Spleen (tissue), 11 donors: ENCODE measurements at regions not wholly inside any gene's neighbourhood (a gene's known extent, or its start where the extent isn't known, plus 50 kb on each side); places are given as distances from the start of the nearest gene placed in this dataset.

ENCODE experiments used
- DNase-seq: peaks from one replicate; pipeline ENCODE4 v3.0.0-alpha.2; 2020
- H3K27ac ChIP-seq, 8 donors: fragments of 200-600 bp; sonication (generic) in 7 of 8; 1 replicate in 4 of 8; 2 replicates in 4 of 8; pipeline versions ENCODE4 v1.5.0 to v1.8.0; 2016 to 2021; ENCODE audit warnings: inconsistent platforms in 4 of 8, mild to moderate bottlenecking in 4 of 8, moderate library complexity in 1 of 8
- H3K27me3 ChIP-seq, 7 donors: fragments of 200-600 bp; sonication (generic) in 6 of 7; replicated peaks in 1 of 7; 1 replicate in 4 of 7; 2 replicates in 3 of 7; pipeline versions ENCODE4 v1.5.0 to v1.8.0; 2016 to 2021; ENCODE audit warnings: inconsistent platforms in 3 of 7, mild to moderate bottlenecking in 1 of 7
- H3K36me3 ChIP-seq, 6 donors: fragments of 200-600 bp; sonication (generic) in 5 of 6; 1 replicate in 4 of 6; 2 replicates in 2 of 6; pipeline versions ENCODE4 v1.5.0 to v1.8.0; 2016 to 2021; ENCODE audit warnings: inconsistent platforms in 2 of 6
- H3K4me1 ChIP-seq, 6 donors: fragments of 200-600 bp; sonication (generic) in 5 of 6; 1 replicate in 3 of 6; 2 replicates in 3 of 6; pipeline versions ENCODE4 v1.5.0 to v1.8.0; 2016 to 2021; ENCODE audit warnings: inconsistent platforms in 3 of 6
- H3K4me3 ChIP-seq, 8 donors: fragments of 200-600 bp; sonication (generic) in 7 of 8; 1 replicate in 4 of 8; 2 replicates in 4 of 8; pipeline versions ENCODE4 v1.5.0 to v1.8.0; 2016 to 2021; ENCODE audit warnings: inconsistent platforms in 4 of 8, mild to moderate bottlenecking in 4 of 8, moderate library complexity in 2 of 8
- H3K9me3 ChIP-seq, 8 donors: fragments of 200-600 bp; sonication (generic) in 7 of 8; 1 replicate in 4 of 8; 2 replicates in 4 of 8; pipeline versions ENCODE4 v1.5.0 to v1.8.0; 2016 to 2021; ENCODE audit warnings: inconsistent platforms in 4 of 8
- POLR2A ChIP-seq, 3 donors: fragments of 450-650 bp; IDR thresholded peaks; one replicate each; pipeline ENCODE4 v1.5.1; 2017; ENCODE audit warnings: antibody characterized with exemption in 3 of 3, mild to moderate bottlenecking in 1 of 3
- POLR2AphosphoS5 ChIP-seq, 3 donors: sonication (generic); formaldehyde crosslinking; IDR thresholded peaks; one replicate each; pipeline ENCODE4 v1.5.1; 2017; ENCODE audit warnings: antibody characterized with exemption in 3 of 3
- WGBS, 5 donors: extraction: QIAGEN DNeasy Blood & Tissue Kit in 3 of 5; methylation state at CpG; one replicate each; pipeline versions ENCODE4 v1.1.5 to v1.1.7; 2013 to 2018; 5-methylcytosine and 5-hydroxymethylcytosine counted together
- intact Hi-C: fragments of 100-400 bp; cut with DNase I; formaldehyde crosslinking; loops from one replicate; pipeline ENCODE4 v1.15.0; 2023; ENCODE audit warnings: low total_unique reads
- TF ChIP-seq, protein P1 (sequence below), 11 experiments: fragments of 200-600 bp in 7 of 11; fragments of 450-650 bp in 4 of 11; sonication (generic) in 4 of 11; IDR thresholded peaks in 8 of 11; conservative IDR thresholded peaks in 3 of 11; 1 replicate in 7 of 11; 2 replicates in 4 of 11; pipeline versions ENCODE4 v1.4.0 to v1.8.0; 2016 to 2021; ENCODE audit warnings: antibody characterized with exemption in 11 of 11, inconsistent platforms in 4 of 11, mild to moderate bottlenecking in 1 of 11
- donor health status: healthy with polysubstance abuse.
- donor health status: DM: no; HTN: no; CAD: no; lungs with moderate emphysema.
- donor health status: DM: no; HTN: no; CAD: no.
- donor health status: Bipolar disorder and iron deficiency.
- donor health status: healthy.
- donor health status: DM: no; HTN: no; CAD: no.
- donor health status: DM: yes; HTN: yes; CAD: no.

DNA sequence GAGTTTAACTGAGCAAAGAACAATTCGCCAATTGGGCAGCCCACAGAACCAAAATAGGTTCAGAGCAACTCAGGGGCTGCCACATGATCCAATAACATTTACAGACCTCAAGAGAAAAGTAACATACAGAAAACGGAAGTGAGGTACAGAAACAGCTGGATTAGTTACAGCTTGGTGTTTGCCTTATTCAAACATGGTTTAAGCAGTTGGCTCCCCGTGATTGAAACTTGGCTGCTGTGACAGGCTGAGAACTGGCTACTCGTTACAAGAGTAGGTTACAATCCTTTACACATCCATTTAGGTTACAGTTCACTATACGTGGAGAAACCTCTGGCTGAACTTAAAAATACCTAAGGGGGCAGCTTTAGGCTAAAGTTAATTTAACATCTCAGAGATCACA is 673.1 kb upstream of the PHF14 start:
- H3K9me3 ChIP-seq: no peaks in the 10 kb centered on the region
- H3K4me3 ChIP-seq: no peak overlapping the region
- H3K4me1 ChIP-seq: no peaks in the 10 kb centered on the region
- WGBS, 5 donors: 21 to 33% (median 27%) methylated on average over 5 of the region's 5 CpGs
- intact Hi-C loops: no loop called here
- H3K36me3 ChIP-seq: no peaks in the 10 kb centered on the region
- no peak overlapping the region for H3K27ac ChIP-seq
- TF ChIP-seq POLR2A (IDR thresholded peaks at IDR 0.05): no peak
- no peak for TF ChIP-seq POLR2AphosphoS5 (IDR thresholded peaks at IDR 0.05)
- TF ChIP-seq, protein P1, sequence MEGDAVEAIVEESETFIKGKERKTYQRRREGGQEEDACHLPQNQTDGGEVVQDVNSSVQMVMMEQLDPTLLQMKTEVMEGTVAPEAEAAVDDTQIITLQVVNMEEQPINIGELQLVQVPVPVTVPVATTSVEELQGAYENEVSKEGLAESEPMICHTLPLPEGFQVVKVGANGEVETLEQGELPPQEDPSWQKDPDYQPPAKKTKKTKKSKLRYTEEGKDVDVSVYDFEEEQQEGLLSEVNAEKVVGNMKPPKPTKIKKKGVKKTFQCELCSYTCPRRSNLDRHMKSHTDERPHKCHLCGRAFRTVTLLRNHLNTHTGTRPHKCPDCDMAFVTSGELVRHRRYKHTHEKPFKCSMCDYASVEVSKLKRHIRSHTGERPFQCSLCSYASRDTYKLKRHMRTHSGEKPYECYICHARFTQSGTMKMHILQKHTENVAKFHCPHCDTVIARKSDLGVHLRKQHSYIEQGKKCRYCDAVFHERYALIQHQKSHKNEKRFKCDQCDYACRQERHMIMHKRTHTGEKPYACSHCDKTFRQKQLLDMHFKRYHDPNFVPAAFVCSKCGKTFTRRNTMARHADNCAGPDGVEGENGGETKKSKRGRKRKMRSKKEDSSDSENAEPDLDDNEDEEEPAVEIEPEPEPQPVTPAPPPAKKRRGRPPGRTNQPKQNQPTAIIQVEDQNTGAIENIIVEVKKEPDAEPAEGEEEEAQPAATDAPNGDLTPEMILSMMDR (IDR thresholded peaks at IDR 0.05 in 8 of 11, conservative IDR thresholded peaks at IDR 0.05 in 3 of 11): no peak
- H3K27me3 ChIP-seq: no peaks in the 10 kb centered on the region
- DNase-seq: no peak

DNA sequence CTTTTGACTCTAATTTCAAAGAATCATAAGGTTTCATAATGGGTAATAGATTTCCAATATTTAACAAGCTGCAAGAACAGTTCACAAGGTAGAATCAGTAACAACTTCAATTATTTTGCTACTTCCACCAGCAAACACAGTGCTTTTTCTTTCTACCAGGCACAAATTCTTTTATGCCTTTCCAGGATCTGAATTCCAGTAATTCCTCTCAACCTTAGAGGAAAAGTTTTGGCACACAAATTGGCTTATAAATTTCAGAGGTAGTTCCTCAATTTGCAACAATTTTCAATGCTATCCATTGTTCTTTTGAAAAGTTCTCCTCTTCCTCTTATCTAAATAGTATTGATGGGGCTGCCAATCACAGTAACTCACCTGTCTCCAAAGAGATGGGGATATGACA is 665.4 kb upstream of the PHF14 start:
- intact Hi-C loops: no loop called here
- Histone ChIP-seq H3K9me3 (peaks cover 0 to 7% (median 0%) of the 10 kb centered on the region in 8 donors), H3K4me1 (no peaks in the 10 kb centered on the region), H3K4me3 (no peak overlapping the region), H3K36me3 (no peaks in the 10 kb centered on the region), H3K27ac (no peak overlapping the region), H3K27me3 (no peaks in the 10 kb centered on the region)
- TF ChIP-seq POLR2AphosphoS5 (IDR thresholded peaks at IDR 0.05) (no peak), POLR2A (IDR thresholded peaks at IDR 0.05) (no peak)
- TF ChIP-seq, protein P1 (IDR thresholded peaks at IDR 0.05 in 8 of 11, conservative IDR thresholded peaks at IDR 0.05 in 3 of 11): no peak
- no peak for DNase-seq

DNA sequence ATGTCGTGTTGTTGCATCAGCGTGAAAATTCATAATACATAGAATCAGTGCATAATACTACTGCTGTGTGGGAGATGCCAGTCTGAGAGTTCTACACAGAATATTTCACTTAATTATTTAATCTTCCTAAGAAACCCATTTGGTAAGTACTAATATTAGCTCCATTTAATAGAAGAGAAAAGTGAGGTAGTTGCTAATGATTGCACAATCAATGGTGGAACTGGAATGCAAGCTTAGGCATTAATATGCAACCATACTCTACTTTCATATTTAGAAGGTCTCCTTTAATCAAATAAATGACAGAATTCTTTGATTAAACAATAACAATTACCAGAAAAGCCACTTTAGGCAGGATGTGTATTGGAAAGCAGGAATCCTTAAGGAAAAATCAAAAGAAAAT is 660.7 kb upstream of the PHF14 start:
- Histone ChIP-seq H3K9me3 (peaks cover 0 to 8% (median 0%) of the 10 kb centered on the region in 8 donors), H3K27ac (no peak overlapping the region), H3K4me3 (no peak overlapping the region), H3K27me3 (no peaks in the 10 kb centered on the region), H3K4me1 (no peaks in the 10 kb centered on the region), H3K36me3 (no peaks in the 10 kb centered on the region)
- TF ChIP-seq POLR2A (IDR thresholded peaks at IDR 0.05): no peak
- TF ChIP-seq, protein P1 (IDR thresholded peaks at IDR 0.05 in 8 of 11, conservative IDR thresholded peaks at IDR 0.05 in 3 of 11): no peak
- TF ChIP-seq POLR2AphosphoS5 (IDR thresholded peaks at IDR 0.05): no peak
- intact Hi-C loops: no loop called here
- 90 to 96% (median 92%) methylated on average over 2 of the region's 2 CpGs for WGBS, 5 donors
- no peak for DNase-seq

DNA sequence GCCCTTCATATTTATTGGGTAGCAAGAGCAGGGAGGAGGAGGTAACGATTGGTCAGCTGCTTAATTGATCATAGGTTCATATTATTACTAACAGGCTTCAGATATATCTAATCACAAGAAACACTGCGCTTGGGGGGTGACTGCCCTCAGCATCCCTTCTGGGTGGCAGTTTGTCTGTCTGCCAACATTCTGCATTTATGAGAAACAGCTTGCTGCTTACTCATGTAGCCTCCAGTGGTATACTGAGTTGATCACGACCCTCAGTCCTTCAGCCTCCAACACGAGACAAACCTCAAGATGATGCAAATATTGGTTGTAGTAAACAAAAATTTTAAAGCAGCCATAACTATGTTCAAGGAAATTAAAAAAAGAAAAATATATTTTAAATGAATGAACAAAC is 657.8 kb upstream of the PHF14 start:
- Histone ChIP-seq H3K27ac (no peak overlapping the region), H3K27me3 (no peaks in the 10 kb centered on the region), H3K4me3 (no peak overlapping the region), H3K4me1 (no peaks in the 10 kb centered on the region), H3K9me3 (peaks cover 0 to 29% (median 12%) of the 10 kb centered on the region in 8 donors), H3K36me3 (no peaks in the 10 kb centered on the region)
- 61 to 72% (median 72%) methylated on average over 4 of the region's 4 CpGs for WGBS, 5 donors
- intact Hi-C loops: no loop called here
- no peak for DNase-seq
- no peak for TF ChIP-seq POLR2AphosphoS5 (IDR thresholded peaks at IDR 0.05)
- TF ChIP-seq POLR2A (IDR thresholded peaks at IDR 0.05): no peak

DNA sequence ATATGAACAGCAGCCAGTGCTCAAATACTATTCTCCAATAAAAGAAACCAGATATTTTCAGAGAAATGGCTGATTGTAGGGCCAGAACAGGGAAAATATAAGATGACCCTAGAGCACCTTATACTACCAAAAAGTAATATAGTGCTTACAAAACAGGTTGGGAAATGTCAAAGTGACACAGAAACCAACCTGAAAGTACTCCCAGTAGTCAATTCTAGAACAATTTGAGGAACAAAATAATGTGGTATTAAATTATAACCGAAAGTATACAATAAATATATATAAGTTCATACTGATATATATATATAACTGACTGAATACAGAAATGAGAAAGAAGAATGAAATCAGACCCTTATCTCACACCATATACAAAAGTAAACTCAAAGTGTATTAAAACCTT is 657.2 kb upstream of the PHF14 start:
- intact Hi-C loops: no loop called here
- 80 to 98% (median 91%) methylated on average over 1 of the region's 1 CpG for WGBS, 5 donors
- TF ChIP-seq, protein P1 (IDR thresholded peaks at IDR 0.05 in 8 of 11, conservative IDR thresholded peaks at IDR 0.05 in 3 of 11): no peak
- TF ChIP-seq POLR2AphosphoS5 (IDR thresholded peaks at IDR 0.05): no peak
- TF ChIP-seq POLR2A (IDR thresholded peaks at IDR 0.05): no peak

More for the DNA sequence above, 657.2 kb upstream of the PHF14 start:
- Histone ChIP-seq H3K36me3 (no peaks in the 10 kb centered on the region), H3K27me3 (no peaks in the 10 kb centered on the region), H3K4me1 (no peaks in the 10 kb centered on the region), H3K9me3 (peaks cover 0 to 29% (median 13%) of the 10 kb centered on the region in 8 donors), H3K27ac (no peak overlapping the region), H3K4me3 (no peak overlapping the region)
- no peak for DNase-seq
